ENCODE measurements at regions not wholly inside any gene's neighbourhood (a gene's known extent, or its start where the extent isn't known, plus 50 kb on each side); places are given as distances from the start of the nearest gene placed in this dataset.

- H3K4me3 ChIP-seq (replicated peaks in 1 of 4; ENCODE audit: control extremely low read depth in 1 of 4, insufficient read depth in 1 of 4, low read depth in 3 of 4, low read length in 4 of 4): no peak overlapping the region
- peaks cover 4% of the 10 kb centered on the region for H3K27me3 ChIP-seq (ENCODE audit: control insufficient read depth, insufficient read depth, low read length)
- no peak overlapping the region for H3K4me2 ChIP-seq (ENCODE audit: extremely low read depth, insufficient read depth, low read length)
- H3K9ac ChIP-seq (ENCODE audit: insufficient read depth, low read length): no peak overlapping the region
- H3K27ac ChIP-seq (ENCODE audit: insufficient read depth, low read length): no peak overlapping the region
- no peaks in the 10 kb centered on the region for H4K20me1 ChIP-seq (ENCODE audit: control insufficient read depth, extremely low read depth, insufficient read depth, low read length)
- TF ChIP-seq EZH2 (IDR thresholded peaks at IDR 0.05; ENCODE audit: low read length, missing control alignments) (no peak), CTCF (conservative IDR thresholded peaks at IDR 0.05 in 1 of 2, IDR thresholded peaks at IDR 0.05 in 1 of 2; ENCODE audit: low read depth in 1 of 2, low read length in 2 of 2) (no peak)
- no peaks in the 10 kb centered on the region for H3K79me2 ChIP-seq (ENCODE audit: control insufficient read depth, insufficient read depth, low read length)
- H2AFZ ChIP-seq (ENCODE audit: low read length): no peak overlapping the region
- no peaks in the 10 kb centered on the region for H3K4me1 ChIP-seq (ENCODE audit: control insufficient read depth, extremely low read depth, insufficient read depth, low read length)
- no peak for DNase-seq (ENCODE audit: low read depth in 2 of 2)
- no peaks in the 10 kb centered on the region for H3K36me3 ChIP-seq (ENCODE audit: control insufficient read depth, insufficient read depth, low read length)
- H3K9me3 ChIP-seq (ENCODE audit: control insufficient read depth, insufficient read depth, low read depth, low read length): no peaks in the 10 kb centered on the region
Observed at GRCh38 chr9:107112707-107113243, 170.3 kb upstream of the RAD23B start.

GRCh38 chr9:107118863-107119624, 164.0 kb upstream of the RAD23B start:
- no peak overlapping the region for H2AFZ ChIP-seq (ENCODE audit: low read length)
- H3K27ac ChIP-seq (ENCODE audit: insufficient read depth, low read length): no peak overlapping the region
- H3K4me1 ChIP-seq (ENCODE audit: control insufficient read depth, extremely low read depth, insufficient read depth, low read length): no peaks in the 10 kb centered on the region
- TF ChIP-seq CTCF (conservative IDR thresholded peaks at IDR 0.05 in 1 of 2, IDR thresholded peaks at IDR 0.05 in 1 of 2; ENCODE audit: low read depth in 1 of 2, low read length in 2 of 2): no peak
- TF ChIP-seq EZH2 (IDR thresholded peaks at IDR 0.05; ENCODE audit: low read length, missing control alignments): no peak
- no peaks in the 10 kb centered on the region for H4K20me1 ChIP-seq (ENCODE audit: control insufficient read depth, extremely low read depth, insufficient read depth, low read length)
- no peak for DNase-seq (ENCODE audit: low read depth in 2 of 2)
- no peaks in the 10 kb centered on the region for H3K36me3 ChIP-seq (ENCODE audit: control insufficient read depth, insufficient read depth, low read length)
- H3K9me3 ChIP-seq (ENCODE audit: control insufficient read depth, insufficient read depth, low read depth, low read length): no peaks in the 10 kb centered on the region
- no peak overlapping the region for H3K4me2 ChIP-seq (ENCODE audit: extremely low read depth, insufficient read depth, low read length)
- no peaks in the 10 kb centered on the region for H3K79me2 ChIP-seq (ENCODE audit: control insufficient read depth, insufficient read depth, low read length)
- peaks cover 6% of the 10 kb centered on the region for H3K27me3 ChIP-seq (ENCODE audit: control insufficient read depth, insufficient read depth, low read length)
- H3K9ac ChIP-seq (ENCODE audit: insufficient read depth, low read length): no peak overlapping the region
- no peak overlapping the region for H3K4me3 ChIP-seq (replicated peaks in 1 of 4; ENCODE audit: control extremely low read depth in 1 of 4, insufficient read depth in 1 of 4, low read depth in 3 of 4, low read length in 4 of 4)

GRCh38 chr9:107119735-107120134, 163.3 kb upstream of the RAD23B start:
- no peaks in the 10 kb centered on the region for H3K79me2 ChIP-seq (ENCODE audit: control insufficient read depth, insufficient read depth, low read length)
- H3K27ac ChIP-seq (ENCODE audit: insufficient read depth, low read length): no peak overlapping the region
- H3K9ac ChIP-seq (ENCODE audit: insufficient read depth, low read length): no peak overlapping the region
- peaks cover 3% of the 10 kb centered on the region for H3K27me3 ChIP-seq (ENCODE audit: control insufficient read depth, insufficient read depth, low read length)
- no peaks in the 10 kb centered on the region for H3K36me3 ChIP-seq (ENCODE audit: control insufficient read depth, insufficient read depth, low read length)
- H4K20me1 ChIP-seq (ENCODE audit: control insufficient read depth, extremely low read depth, insufficient read depth, low read length): no peaks in the 10 kb centered on the region
- no peaks in the 10 kb centered on the region for H3K9me3 ChIP-seq (ENCODE audit: control insufficient read depth, insufficient read depth, low read depth, low read length)
- TF ChIP-seq EZH2 (IDR thresholded peaks at IDR 0.05; ENCODE audit: low read length, missing control alignments) (no peak), CTCF (conservative IDR thresholded peaks at IDR 0.05 in 1 of 2, IDR thresholded peaks at IDR 0.05 in 1 of 2; ENCODE audit: low read depth in 1 of 2, low read length in 2 of 2) (no peak)
- no peak overlapping the region for H2AFZ ChIP-seq (ENCODE audit: low read length)
- no peak overlapping the region for H3K4me3 ChIP-seq (replicated peaks in 1 of 4; ENCODE audit: control extremely low read depth in 1 of 4, insufficient read depth in 1 of 4, low read depth in 3 of 4, low read length in 4 of 4)
- no peaks in the 10 kb centered on the region for H3K4me1 ChIP-seq (ENCODE audit: control insufficient read depth, extremely low read depth, insufficient read depth, low read length)
- DNase-seq (ENCODE audit: low read depth in 2 of 2): no peak
- H3K4me2 ChIP-seq (ENCODE audit: extremely low read depth, insufficient read depth, low read length): no peak overlapping the region
